ENCODE measurements at regions not wholly inside any gene's neighbourhood (a gene's known extent, or its start where the extent isn't known, plus 50 kb on each side); places are given as distances from the start of the nearest gene placed in this dataset.

DNA sequence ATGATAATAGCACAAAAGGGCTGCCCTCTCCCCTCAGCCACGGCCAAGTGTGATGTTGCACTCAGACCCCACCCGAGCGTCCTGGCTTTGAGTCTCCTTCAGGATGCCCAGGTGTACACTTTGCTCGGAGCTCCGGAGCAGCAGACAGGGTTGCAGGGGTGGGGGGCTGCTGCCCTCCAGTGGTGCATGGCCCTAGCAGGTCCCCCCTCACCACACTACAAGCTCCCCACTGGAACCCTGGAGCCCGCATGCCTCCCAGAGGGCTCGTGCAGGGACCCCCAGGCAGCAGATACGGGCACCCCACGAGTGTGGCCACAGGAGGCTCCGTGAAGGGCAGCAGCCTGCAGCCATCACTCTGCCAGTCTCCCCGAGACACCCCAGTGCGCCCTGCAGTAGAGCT, 69.9 kb upstream of the C14orf180 start:
- H3K9me3 ChIP-seq (ENCODE audit: control insufficient read depth in 4 of 4, low read length in 3 of 4) = peaks cover 0 to 2% (median 0%) of the 10 kb centered on the region in 4 donors
- H3K27ac ChIP-seq (ENCODE audit: low read depth in 1 of 2, low read length in 2 of 2) = no peak overlapping the region
- no peaks in the 10 kb centered on the region for H3K4me1 ChIP-seq (ENCODE audit: control insufficient read depth in 4 of 4, insufficient read depth in 4 of 4, low read length in 3 of 4)
- no peak overlapping the region for H3K9ac ChIP-seq (ENCODE audit: low read depth in 1 of 2, low read length in 2 of 2)
- DNase-seq (ENCODE audit: low spot score) = no peak
- no peak overlapping the region for H3K4me3 ChIP-seq (ENCODE audit: low read depth in 1 of 3, low read length in 3 of 3)
- H3K36me3 ChIP-seq (ENCODE audit: control insufficient read depth in 4 of 4, insufficient read depth in 3 of 4, low read depth in 1 of 4, low read length in 3 of 4) = no peaks in the 10 kb centered on the region
- 68% methylated on average over 12 of the region's 12 CpGs for WGBS
- no peak for TF ChIP-seq TAF1 (conservative IDR thresholded peaks at IDR 0.05)
- H3K27me3 ChIP-seq (ENCODE audit: control insufficient read depth in 4 of 4, insufficient read depth in 4 of 4, low read length in 3 of 4) = peaks cover 0 to 12% (median 5%) of the 10 kb centered on the region in 4 donors

DNA sequence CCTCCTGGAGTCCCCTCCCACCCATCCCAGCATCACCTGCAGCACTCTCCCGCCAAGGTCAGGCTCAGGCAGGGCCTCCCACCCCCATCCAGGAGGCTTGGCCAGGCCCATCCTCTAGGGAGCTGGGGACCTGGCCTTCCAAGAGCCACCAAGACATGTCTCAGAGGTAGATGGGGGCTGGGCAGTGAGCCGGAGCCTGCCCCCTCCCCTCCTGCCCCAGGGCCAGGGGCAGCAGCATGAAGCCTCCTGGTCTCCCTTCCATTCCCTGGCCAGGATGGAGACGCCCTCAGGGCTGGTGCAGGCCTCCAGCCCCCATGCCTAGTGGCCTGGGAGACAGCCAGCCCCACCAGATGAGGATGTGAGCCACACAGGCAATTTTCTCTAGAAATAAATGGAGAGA, 69.3 kb upstream of the C14orf180 start:
- Histone ChIP-seq H3K36me3 (ENCODE audit: control insufficient read depth in 4 of 4, insufficient read depth in 3 of 4, low read depth in 1 of 4, low read length in 3 of 4) (no peaks in the 10 kb centered on the region), H3K27ac (ENCODE audit: low read depth in 1 of 2, low read length in 2 of 2) (no peak overlapping the region), H3K9ac (ENCODE audit: low read depth in 1 of 2, low read length in 2 of 2) (no peak overlapping the region), H3K9me3 (ENCODE audit: control insufficient read depth in 4 of 4, low read length in 3 of 4) (peaks cover 0 to 2% (median 0%) of the 10 kb centered on the region in 4 donors), H3K27me3 (ENCODE audit: control insufficient read depth in 4 of 4, insufficient read depth in 4 of 4, low read length in 3 of 4) (peaks cover 0 to 12% (median 5%) of the 10 kb centered on the region in 4 donors), H3K4me3 (ENCODE audit: low read depth in 1 of 3, low read length in 3 of 3) (no peak overlapping the region), H3K4me1 (ENCODE audit: control insufficient read depth in 4 of 4, insufficient read depth in 4 of 4, low read length in 3 of 4) (no peaks in the 10 kb centered on the region)
- 45% methylated on average over 3 of the region's 3 CpGs for WGBS
- DNase-seq (ENCODE audit: low spot score) = no peak
- TF ChIP-seq NR2F2 (IDR thresholded peaks at IDR 0.05) (no peak), HNF4A (conservative IDR thresholded peaks at IDR 0.05) (no peak), EGR1 (IDR thresholded peaks at IDR 0.05; ENCODE audit: low read depth in 2 of 2) (no peak), JUND (IDR thresholded peaks at IDR 0.05) (no peak), RAD21 (IDR thresholded peaks at IDR 0.05) (no peak), FOXA1 (IDR thresholded peaks at IDR 0.05) (no peak)
- TF ChIP-seq, protein P1, sequence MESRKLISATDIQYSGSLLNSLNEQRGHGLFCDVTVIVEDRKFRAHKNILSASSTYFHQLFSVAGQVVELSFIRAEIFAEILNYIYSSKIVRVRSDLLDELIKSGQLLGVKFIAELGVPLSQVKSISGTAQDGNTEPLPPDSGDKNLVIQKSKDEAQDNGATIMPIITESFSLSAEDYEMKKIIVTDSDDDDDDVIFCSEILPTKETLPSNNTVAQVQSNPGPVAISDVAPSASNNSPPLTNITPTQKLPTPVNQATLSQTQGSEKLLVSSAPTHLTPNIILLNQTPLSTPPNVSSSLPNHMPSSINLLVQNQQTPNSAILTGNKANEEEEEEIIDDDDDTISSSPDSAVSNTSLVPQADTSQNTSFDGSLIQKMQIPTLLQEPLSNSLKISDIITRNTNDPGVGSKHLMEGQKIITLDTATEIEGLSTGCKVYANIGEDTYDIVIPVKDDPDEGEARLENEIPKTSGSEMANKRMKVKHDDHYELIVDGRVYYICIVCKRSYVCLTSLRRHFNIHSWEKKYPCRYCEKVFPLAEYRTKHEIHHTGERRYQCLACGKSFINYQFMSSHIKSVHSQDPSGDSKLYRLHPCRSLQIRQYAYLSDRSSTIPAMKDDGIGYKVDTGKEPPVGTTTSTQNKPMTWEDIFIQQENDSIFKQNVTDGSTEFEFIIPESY (IDR thresholded peaks at IDR 0.05) = no peak
- TF ChIP-seq, protein P2, sequence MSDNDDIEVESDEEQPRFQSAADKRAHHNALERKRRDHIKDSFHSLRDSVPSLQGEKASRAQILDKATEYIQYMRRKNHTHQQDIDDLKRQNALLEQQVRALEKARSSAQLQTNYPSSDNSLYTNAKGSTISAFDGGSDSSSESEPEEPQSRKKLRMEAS (IDR thresholded peaks at IDR 0.05) = no peak
- TF ChIP-seq, protein P3, sequence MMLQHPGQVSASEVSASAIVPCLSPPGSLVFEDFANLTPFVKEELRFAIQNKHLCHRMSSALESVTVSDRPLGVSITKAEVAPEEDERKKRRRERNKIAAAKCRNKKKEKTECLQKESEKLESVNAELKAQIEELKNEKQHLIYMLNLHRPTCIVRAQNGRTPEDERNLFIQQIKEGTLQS (IDR thresholded peaks at IDR 0.05) = no peak

DNA sequence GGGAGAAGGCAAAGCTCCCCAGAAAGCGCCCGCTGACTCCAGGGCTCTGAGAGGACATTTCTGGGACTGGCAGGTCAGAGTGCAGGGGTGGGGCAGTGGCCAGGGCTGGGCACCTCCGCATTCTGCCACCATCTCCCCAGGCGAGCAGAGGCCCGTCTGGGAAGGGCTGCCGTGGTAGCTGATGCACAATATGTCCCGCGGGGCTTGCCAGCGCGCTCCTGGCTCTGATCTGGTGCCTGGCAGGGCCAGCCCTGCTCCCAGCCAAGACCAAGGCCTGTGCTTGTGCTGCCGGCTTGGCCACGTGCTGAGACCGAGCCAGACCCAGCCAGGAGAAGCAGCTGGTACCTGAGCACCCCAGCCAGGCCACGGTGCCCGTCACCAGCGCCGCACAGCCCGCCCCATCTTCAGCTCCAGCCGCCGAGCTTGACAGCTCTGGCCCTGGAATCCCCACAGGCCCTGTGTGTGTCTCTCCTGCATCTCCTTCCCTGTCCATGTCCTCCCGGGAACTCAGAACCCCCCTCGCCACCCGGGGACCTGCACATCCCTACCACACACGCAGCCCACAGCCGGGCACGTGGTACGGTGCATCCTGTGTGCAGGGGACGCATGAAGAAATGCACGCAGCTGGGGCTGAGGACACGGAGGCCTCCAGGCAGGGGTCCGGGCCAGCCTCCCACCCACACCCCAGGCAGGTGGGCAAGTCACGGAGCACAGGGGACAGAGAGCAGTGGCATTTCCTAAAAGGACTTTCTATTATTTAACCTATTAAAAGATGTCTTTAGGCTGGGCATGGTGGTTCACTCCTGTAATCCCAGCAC, 68.6 kb upstream of the C14orf180 start:
- peaks cover 0 to 2% (median 0%) of the 10 kb centered on the region in 4 donors for H3K9me3 ChIP-seq (ENCODE audit: control insufficient read depth in 4 of 4, low read length in 3 of 4)
- H3K27ac ChIP-seq (ENCODE audit: low read depth in 1 of 2, low read length in 2 of 2) = no peak overlapping the region
- H3K9ac ChIP-seq (ENCODE audit: low read depth in 1 of 2, low read length in 2 of 2) = no peak overlapping the region
- WGBS = 80% methylated on average over 32 of the region's 32 CpGs
- peak; percentile 27 for DNase-seq (ENCODE audit: low spot score)
- no peaks in the 10 kb centered on the region for H3K36me3 ChIP-seq (ENCODE audit: control insufficient read depth in 4 of 4, insufficient read depth in 3 of 4, low read depth in 1 of 4, low read length in 3 of 4)
- H3K27me3 ChIP-seq (ENCODE audit: control insufficient read depth in 4 of 4, insufficient read depth in 4 of 4, low read length in 3 of 4) = peaks cover 0 to 11% (median 5%) of the 10 kb centered on the region in 4 donors
- no peaks in the 10 kb centered on the region for H3K4me1 ChIP-seq (ENCODE audit: control insufficient read depth in 4 of 4, insufficient read depth in 4 of 4, low read length in 3 of 4)
- no peak overlapping the region for H3K4me3 ChIP-seq (ENCODE audit: low read depth in 1 of 3, low read length in 3 of 3)
- no peak for TF ChIP-seq HNF4A (conservative IDR thresholded peaks at IDR 0.05)
- no peak for TF ChIP-seq RXRA (IDR thresholded peaks at IDR 0.05)
- TF ChIP-seq, protein P2 (IDR thresholded peaks at IDR 0.05) = no peak
- TF ChIP-seq RAD21 (IDR thresholded peaks at IDR 0.05) = no peak
- no peak for TF ChIP-seq EGR1 (IDR thresholded peaks at IDR 0.05; ENCODE audit: low read depth in 2 of 2)
- TF ChIP-seq GABPA (IDR thresholded peaks at IDR 0.05 in 1 of 2, conservative IDR thresholded peaks at IDR 0.05 in 1 of 2) = no peak
- TF ChIP-seq, protein P4, sequence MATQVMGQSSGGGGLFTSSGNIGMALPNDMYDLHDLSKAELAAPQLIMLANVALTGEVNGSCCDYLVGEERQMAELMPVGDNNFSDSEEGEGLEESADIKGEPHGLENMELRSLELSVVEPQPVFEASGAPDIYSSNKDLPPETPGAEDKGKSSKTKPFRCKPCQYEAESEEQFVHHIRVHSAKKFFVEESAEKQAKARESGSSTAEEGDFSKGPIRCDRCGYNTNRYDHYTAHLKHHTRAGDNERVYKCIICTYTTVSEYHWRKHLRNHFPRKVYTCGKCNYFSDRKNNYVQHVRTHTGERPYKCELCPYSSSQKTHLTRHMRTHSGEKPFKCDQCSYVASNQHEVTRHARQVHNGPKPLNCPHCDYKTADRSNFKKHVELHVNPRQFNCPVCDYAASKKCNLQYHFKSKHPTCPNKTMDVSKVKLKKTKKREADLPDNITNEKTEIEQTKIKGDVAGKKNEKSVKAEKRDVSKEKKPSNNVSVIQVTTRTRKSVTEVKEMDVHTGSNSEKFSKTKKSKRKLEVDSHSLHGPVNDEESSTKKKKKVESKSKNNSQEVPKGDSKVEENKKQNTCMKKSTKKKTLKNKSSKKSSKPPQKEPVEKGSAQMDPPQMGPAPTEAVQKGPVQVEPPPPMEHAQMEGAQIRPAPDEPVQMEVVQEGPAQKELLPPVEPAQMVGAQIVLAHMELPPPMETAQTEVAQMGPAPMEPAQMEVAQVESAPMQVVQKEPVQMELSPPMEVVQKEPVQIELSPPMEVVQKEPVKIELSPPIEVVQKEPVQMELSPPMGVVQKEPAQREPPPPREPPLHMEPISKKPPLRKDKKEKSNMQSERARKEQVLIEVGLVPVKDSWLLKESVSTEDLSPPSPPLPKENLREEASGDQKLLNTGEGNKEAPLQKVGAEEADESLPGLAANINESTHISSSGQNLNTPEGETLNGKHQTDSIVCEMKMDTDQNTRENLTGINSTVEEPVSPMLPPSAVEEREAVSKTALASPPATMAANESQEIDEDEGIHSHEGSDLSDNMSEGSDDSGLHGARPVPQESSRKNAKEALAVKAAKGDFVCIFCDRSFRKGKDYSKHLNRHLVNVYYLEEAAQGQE (IDR thresholded peaks at IDR 0.05) = no peak
- TF ChIP-seq, protein P1 (IDR thresholded peaks at IDR 0.05) = no peak
- TF ChIP-seq, protein P5, sequence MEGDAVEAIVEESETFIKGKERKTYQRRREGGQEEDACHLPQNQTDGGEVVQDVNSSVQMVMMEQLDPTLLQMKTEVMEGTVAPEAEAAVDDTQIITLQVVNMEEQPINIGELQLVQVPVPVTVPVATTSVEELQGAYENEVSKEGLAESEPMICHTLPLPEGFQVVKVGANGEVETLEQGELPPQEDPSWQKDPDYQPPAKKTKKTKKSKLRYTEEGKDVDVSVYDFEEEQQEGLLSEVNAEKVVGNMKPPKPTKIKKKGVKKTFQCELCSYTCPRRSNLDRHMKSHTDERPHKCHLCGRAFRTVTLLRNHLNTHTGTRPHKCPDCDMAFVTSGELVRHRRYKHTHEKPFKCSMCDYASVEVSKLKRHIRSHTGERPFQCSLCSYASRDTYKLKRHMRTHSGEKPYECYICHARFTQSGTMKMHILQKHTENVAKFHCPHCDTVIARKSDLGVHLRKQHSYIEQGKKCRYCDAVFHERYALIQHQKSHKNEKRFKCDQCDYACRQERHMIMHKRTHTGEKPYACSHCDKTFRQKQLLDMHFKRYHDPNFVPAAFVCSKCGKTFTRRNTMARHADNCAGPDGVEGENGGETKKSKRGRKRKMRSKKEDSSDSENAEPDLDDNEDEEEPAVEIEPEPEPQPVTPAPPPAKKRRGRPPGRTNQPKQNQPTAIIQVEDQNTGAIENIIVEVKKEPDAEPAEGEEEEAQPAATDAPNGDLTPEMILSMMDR (IDR thresholded peaks at IDR 0.05; ENCODE audit: low read depth, low read length, missing input control) = no peak
- no peak for TF ChIP-seq FOXA2 (IDR thresholded peaks at IDR 0.05)
- TF ChIP-seq, protein P3 (IDR thresholded peaks at IDR 0.05) = no peak
